H9 (cell line): ENCODE measurements at regions not wholly inside any gene's neighbourhood (a gene's known extent, or its start where the extent isn't known, plus 50 kb on each side); places are given as distances from the start of the nearest gene placed in this dataset.

Experiments
- DNase-seq: peaks from one replicate; pipeline ENCODE4 v3.0.0-alpha.2; 2017
- H2AFZ ChIP-seq: one replicate; pipeline ENCODE4 v1.6.1; 2013; ENCODE audit warnings: mild to moderate bottlenecking, low read length, control low read depth, moderate library complexity
- H2AK5ac ChIP-seq: 2 replicates; pipeline ENCODE4 v1.6.1; 2013; ENCODE audit warnings: low read length, control low read depth, mixed read lengths; ENCODE audit not compliant: insufficient read length
- H2BK120ac ChIP-seq: one replicate; pipeline ENCODE4 v1.6.1; 2013; ENCODE audit warnings: low read depth, mild to moderate bottlenecking, low read length, control low read depth, inconsistent platforms; ENCODE audit not compliant: poor library complexity, severe bottlenecking
- H2BK12ac ChIP-seq: 2 replicates; pipeline ENCODE4 v1.6.1; 2013; ENCODE audit warnings: low read length, control low read depth, mixed read lengths, low read depth; ENCODE audit not compliant: insufficient read length
- H2BK15ac ChIP-seq: 2 replicates; pipeline ENCODE4 v1.6.1; 2013; ENCODE audit warnings: low read depth, low read length, control low read depth
- H2BK20ac ChIP-seq: one replicate; pipeline ENCODE4 v1.6.1; 2013; ENCODE audit warnings: low read depth, mild to moderate bottlenecking, low read length, control low read depth, inconsistent platforms; ENCODE audit not compliant: poor library complexity, severe bottlenecking
- H2BK5ac ChIP-seq: 2 replicates; pipeline ENCODE4 v1.6.1; 2013; ENCODE audit warnings: low read length, control low read depth, mixed read lengths; ENCODE audit not compliant: insufficient read length
- H3K14ac ChIP-seq: 2 replicates; pipeline ENCODE4 v1.6.1; 2013; ENCODE audit warnings: low read length, control low read depth; ENCODE audit not compliant: insufficient read depth
- H3K18ac ChIP-seq: 2 replicates; pipeline ENCODE4 v1.6.1; 2013; ENCODE audit warnings: low read depth, mild to moderate bottlenecking, mixed read lengths, low read length, control low read depth; ENCODE audit not compliant: insufficient read length
- H3K23ac ChIP-seq: 2 replicates; pipeline ENCODE4 v1.6.1; 2013; ENCODE audit warnings: low read length, control low read depth, mixed read lengths, low read depth; ENCODE audit not compliant: insufficient read length
- H3K23me2 ChIP-seq: 2 replicates; pipeline ENCODE4 v1.6.1; 2013; ENCODE audit warnings: low read depth, mild to moderate bottlenecking, mixed read lengths, low read length, control low read depth; ENCODE audit not compliant: insufficient read length, poor library complexity, severe bottlenecking
- H3K27ac ChIP-seq: 2 replicates; pipeline ENCODE4 v1.5.1; 2013; ENCODE audit warnings: low read length, control low read depth, mixed read lengths, low read depth; ENCODE audit not compliant: insufficient read length
- H3K27me3 ChIP-seq: 2 replicates; pipeline ENCODE4 v1.6.1; 2013; ENCODE audit warnings: low read length, control low read depth, inconsistent platforms; ENCODE audit not compliant: insufficient read depth
- H3K4ac ChIP-seq: 2 replicates; pipeline ENCODE4 v1.6.1; 2013; ENCODE audit warnings: low read depth, mild to moderate bottlenecking, control low read depth, inconsistent platforms, low read length, moderate library complexity
- H3K4me1 ChIP-seq: 2 replicates; pipeline ENCODE4 v1.6.1; 2013; ENCODE audit warnings: low read length, control low read depth, inconsistent platforms; ENCODE audit not compliant: insufficient read depth
- H3K4me2 ChIP-seq: 2 replicates; pipeline ENCODE4 v1.6.1; 2013; ENCODE audit warnings: low read length, control low read depth, mixed read lengths; ENCODE audit not compliant: insufficient read length, insufficient read depth
- H3K56ac ChIP-seq: 2 replicates; pipeline ENCODE4 v1.6.1; 2013; ENCODE audit warnings: low read depth, mild to moderate bottlenecking, mixed read lengths, low read length, control low read depth; ENCODE audit not compliant: insufficient read length
- H3K79me1 ChIP-seq: 2 replicates; pipeline ENCODE4 v1.6.1; 2013; ENCODE audit warnings: low read depth, mild to moderate bottlenecking, moderate library complexity, low read length, control low read depth, inconsistent platforms; ENCODE audit not compliant: insufficient read depth, poor library complexity, severe bottlenecking
- H3K79me2 ChIP-seq: 2 replicates; pipeline ENCODE4 v1.6.1; 2013; ENCODE audit warnings: low read length, control low read depth, inconsistent platforms; ENCODE audit not compliant: insufficient read depth
- H3K9ac ChIP-seq: 2 replicates; pipeline ENCODE4 v1.6.1; 2013; ENCODE audit warnings: low read length, control low read depth, mixed read lengths; ENCODE audit not compliant: insufficient read length; ENCODE audit errors: extremely low read depth
- H3K9me3 ChIP-seq: one replicate; pipeline ENCODE4 v1.6.1; 2013; ENCODE audit warnings: low read depth, low read length, inconsistent platforms; ENCODE audit not compliant: control insufficient read depth
- H3T11ph ChIP-seq: one replicate; pipeline ENCODE4 v1.6.1; 2013; ENCODE audit warnings: mild to moderate bottlenecking, low read length, control low read depth, inconsistent platforms
- H4K20me1 ChIP-seq: one replicate; pipeline ENCODE4 v1.6.1; 2013; ENCODE audit not compliant: control insufficient read depth, insufficient read length, insufficient read depth
- H4K5ac ChIP-seq: 2 replicates; pipeline ENCODE4 v1.6.1; 2013; ENCODE audit warnings: low read depth, mild to moderate bottlenecking, mixed read lengths, low read length, control low read depth; ENCODE audit not compliant: insufficient read length
- H4K8ac ChIP-seq: replicated peaks from 2 replicates; pipeline ENCODE4 v1.6.1; 2013; ENCODE audit warnings: low read length, control low read depth, mixed read lengths, low read depth; ENCODE audit not compliant: insufficient read length
- H4K91ac ChIP-seq: 2 replicates; pipeline ENCODE4 v1.6.1; 2013; ENCODE audit warnings: low read depth, mild to moderate bottlenecking, moderate library complexity, mixed read lengths, low read length, control low read depth; ENCODE audit not compliant: insufficient read length
- H3K27ac Mint-ChIP-seq, 3 experiments: 2 replicates in 2 of 3; 3 replicates in 1 of 3; pipeline ENCODE4 v1.8.0; 2020 to 2021; ENCODE audit warnings: mixed read lengths in 3 of 3, mild to moderate bottlenecking in 1 of 3, moderate library complexity in 1 of 3
- H3K27me3 Mint-ChIP-seq: 2 replicates; pipeline ENCODE4 v1.8.0; 2021; ENCODE audit warnings: low read depth, mild to moderate bottlenecking, moderate library complexity, mixed read lengths
- H3K36me3 Mint-ChIP-seq, 3 experiments: 2 replicates in 2 of 3; 3 replicates in 1 of 3; pipeline ENCODE4 v1.8.0; 2020 to 2021; ENCODE audit warnings: low read depth in 3 of 3, mixed read lengths in 3 of 3; ENCODE audit not compliant: insufficient read depth in 1 of 3
- H3K4me1 Mint-ChIP-seq, 2 experiments: 2 replicates each; pipeline ENCODE4 v1.8.0; 2020; ENCODE audit warnings: mixed read lengths in 2 of 2
- H3K4me3 Mint-ChIP-seq, 2 experiments: 2 replicates in 1 of 2; 3 replicates in 1 of 2; pipeline ENCODE4 v1.8.0; 2020 to 2021; ENCODE audit warnings: mild to moderate bottlenecking in 2 of 2, mixed read lengths in 2 of 2, moderate library complexity in 1 of 2
- H3K9me3 Mint-ChIP-seq, 2 experiments: 2 replicates in 1 of 2; 3 replicates in 1 of 2; pipeline ENCODE4 v1.8.0; 2020; ENCODE audit warnings: mild to moderate bottlenecking in 2 of 2, mixed read lengths in 2 of 2, moderate library complexity in 1 of 2
- CTCF ChIP-seq: fragments of 200-600 bp; sonication (generic); conservative IDR thresholded peaks from 3 replicates; pipeline ENCODE4 v1.8.0; 2021; ENCODE audit warnings: antibody characterized with exemption, mild to moderate bottlenecking
- WGBS: extraction: QIAGEN DNeasy Blood & Tissue Kit; methylation state at CpG from one replicate; pipeline ENCODE4 v1.1.7; 2013; ENCODE audit warnings: missing lambda C conversion rate, low lambda C conversion rate, mixed read lengths; ENCODE audit not compliant: insufficient read length; ENCODE audit errors: extremely low coverage; 5-methylcytosine and 5-hydroxymethylcytosine counted together

GRCh38 chr12:93094988-93095737 lies 166.1 kb upstream of the EEA1 start:
- Histone ChIP-seq H4K20me1 (no peaks in the 10 kb centered on the region), H3K14ac (no peak overlapping the region), H2AK5ac (no peak overlapping the region), H3K9me3 (no peaks in the 10 kb centered on the region), H3K79me1 (no peaks in the 10 kb centered on the region), H2BK5ac (no peak overlapping the region), H2AFZ (no peak overlapping the region), H4K5ac (no peak overlapping the region), H3K9ac (no peak overlapping the region), H4K8ac (no peak overlapping the region), H2BK12ac (no peak overlapping the region), H3K4me2 (no peak overlapping the region), H3K27me3 (no peaks in the 10 kb centered on the region), H2BK20ac (no peak overlapping the region), H3K18ac (no peak overlapping the region), H2BK15ac (no peak overlapping the region), H3T11ph (no peak overlapping the region), H3K27ac (no peak overlapping the region), H3K23me2 (no peaks in the 10 kb centered on the region), H3K79me2 (no peaks in the 10 kb centered on the region), H3K4me1 (peaks cover 2% of the 10 kb centered on the region; the same call in 1 of the 2 replicates), H3K23ac (no peak overlapping the region), H3K4ac (no peak overlapping the region), H2BK120ac (no peak overlapping the region), H3K56ac (no peak overlapping the region), H4K91ac (no peak overlapping the region)
- Mint-ChIP-seq H3K36me3 (no peaks in the 10 kb centered on the region), H3K27ac (peak overlapping the region in 2 of 3 experiments; percentile 8 to 32; a peak in 1 of 7 replicates), H3K9me3 (no peaks in the 10 kb centered on the region), H3K4me1 (no peaks in the 10 kb centered on the region), H3K4me3 (no peak overlapping the region), H3K27me3 (no peaks in the 10 kb centered on the region)
- WGBS = no CpG with 5 or more reads among the region's 7 CpGs
- no peak for TF ChIP-seq CTCF
- DNase-seq = no peak
